Occipital lobe (tissue), 1 donor: ENCODE measurements at regions not wholly inside any gene's neighbourhood (a gene's known extent, or its start where the extent isn't known, plus 50 kb on each side); places are given as distances from the start of the nearest gene placed in this dataset.

ENCODE experiments used
- DNase-seq: peaks from one replicate; lab custom pipeline; 2025; lab: John Stamatoyannopoulos, UW

DNA sequence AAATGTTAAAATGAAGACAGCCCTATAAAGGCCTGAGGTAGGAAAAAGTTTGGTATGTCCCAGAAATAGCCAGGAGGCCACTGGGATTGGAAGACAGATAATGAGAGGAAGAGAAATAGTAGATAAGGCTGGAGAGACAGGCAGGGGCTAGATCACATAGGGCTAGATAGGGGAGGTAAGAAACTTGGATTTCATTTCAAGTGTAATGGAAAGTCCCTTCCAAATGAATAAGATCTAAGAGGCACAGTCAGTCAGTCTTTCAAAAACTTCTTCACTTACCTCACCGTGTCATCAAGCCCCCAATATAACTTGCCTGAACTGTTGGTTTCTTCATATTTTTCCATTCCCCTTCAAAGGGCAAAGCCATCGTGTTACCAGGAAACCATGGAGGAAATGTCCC, 121.8 kb downstream of the SPCS3 start:
- no peak for DNase-seq

DNA sequence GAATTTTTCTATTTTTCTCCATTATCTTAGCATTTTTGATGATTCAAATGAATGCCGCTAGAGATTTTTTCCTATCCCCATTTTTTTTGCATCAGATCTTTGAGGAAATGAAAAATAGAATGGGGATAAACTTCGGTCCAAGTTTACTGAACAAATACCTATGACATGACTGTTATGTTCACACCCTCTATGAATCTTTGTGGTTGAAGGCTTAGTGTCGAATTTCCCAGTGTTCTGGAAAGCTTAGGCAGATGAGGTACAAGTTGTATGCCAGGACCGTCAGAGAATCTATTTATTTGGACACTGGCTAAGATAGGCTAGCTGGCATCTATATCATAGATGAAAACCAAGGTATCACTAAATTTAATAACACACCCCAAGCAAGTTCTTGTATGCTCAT, 123.4 kb downstream of the SPCS3 start:
- no peak for DNase-seq

DNA sequence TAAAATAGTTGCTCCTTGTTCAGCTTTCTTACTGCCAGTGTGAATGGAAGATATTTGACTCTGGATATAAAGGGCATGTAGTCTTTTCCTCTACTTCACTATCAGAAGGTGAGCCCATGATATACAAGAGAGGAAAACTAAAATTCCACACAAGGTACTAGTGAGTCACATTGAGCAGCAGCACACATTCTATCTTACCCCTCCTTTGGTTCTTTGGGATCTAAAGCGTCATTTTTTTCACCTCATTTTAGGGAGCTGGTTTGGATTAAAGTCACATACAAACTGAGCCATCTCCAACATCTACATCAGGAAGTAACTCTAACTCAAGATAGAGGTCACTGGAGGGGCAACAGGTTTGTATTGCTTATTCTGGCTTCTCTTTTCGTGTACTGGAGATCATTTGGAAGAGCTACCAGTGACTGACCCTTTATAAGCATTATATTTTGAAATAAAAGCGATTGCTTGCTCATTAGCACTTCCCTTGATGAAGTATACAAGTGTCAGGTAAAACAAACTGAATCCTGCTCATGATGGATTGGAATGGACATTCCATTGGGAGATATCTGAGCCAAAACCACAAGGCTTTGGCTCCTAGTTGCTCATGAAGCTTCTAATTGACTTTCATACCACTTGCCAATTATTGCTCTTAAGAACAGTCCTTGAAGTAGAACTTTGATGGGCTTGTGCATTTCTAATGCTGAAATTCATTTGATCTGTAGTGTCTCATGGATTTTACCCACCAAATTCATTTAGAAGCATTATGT, 124.1 kb downstream of the SPCS3 start:
- no peak for DNase-seq

DNA sequence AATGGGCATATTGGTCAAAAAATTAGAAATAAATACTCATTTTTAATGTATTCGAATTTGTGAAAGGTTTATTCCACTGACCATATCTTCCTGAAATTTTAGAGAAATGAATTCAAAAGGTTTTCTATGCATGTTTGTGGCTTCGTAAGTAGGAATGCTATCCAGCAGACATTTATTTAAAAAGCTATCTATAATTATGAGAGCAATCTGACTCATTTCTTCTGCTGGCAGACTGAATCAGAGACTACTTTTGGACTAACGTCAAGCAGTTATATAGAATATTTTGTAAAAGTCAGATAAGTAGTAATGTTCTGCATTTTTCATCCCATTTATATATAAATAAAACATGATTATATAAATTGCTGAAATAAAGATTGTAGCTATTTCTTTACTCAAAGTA, 125.0 kb downstream of the SPCS3 start:
- DNase-seq = no peak

DNA sequence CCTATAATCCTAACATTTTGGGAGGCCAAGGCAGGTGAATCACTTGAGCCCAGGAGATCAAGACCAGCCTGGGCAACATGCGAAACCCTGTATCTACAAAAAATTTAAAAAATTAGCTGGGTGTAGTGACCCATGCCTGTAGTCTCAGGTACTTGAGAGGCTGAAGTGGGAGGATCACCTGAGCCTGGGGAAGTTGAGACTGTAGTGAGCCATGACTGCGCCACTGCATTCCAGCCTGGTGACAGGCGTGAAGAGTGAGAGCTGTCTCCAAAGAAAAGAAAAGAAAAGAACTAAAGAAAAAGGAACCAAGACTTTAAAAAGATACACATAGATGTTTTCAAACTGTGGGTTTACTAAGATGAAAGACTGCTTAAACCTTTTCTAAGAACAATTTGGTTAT, 129.0 kb downstream of the SPCS3 start:
- DNase-seq = no peak

DNA sequence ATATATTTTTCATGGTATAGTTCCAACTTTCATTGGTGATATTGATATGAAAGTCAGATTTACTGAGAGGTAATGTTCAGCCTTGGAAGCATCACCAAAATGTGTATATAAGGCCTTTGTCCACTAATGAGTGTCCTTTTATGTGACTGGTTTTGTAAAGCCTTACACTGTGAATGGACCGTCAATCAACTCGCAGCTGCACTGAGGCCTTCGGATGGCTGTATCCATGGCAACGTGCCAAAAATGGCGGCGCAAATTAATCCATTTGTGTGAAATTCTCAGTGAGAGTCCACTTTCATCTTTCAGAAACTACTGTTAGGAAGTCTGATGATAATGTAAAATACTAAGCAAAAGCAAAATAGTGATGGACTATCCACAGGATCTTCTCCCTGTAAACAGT, 131.7 kb downstream of the SPCS3 start:
- peak; percentile 2 for DNase-seq

DNA sequence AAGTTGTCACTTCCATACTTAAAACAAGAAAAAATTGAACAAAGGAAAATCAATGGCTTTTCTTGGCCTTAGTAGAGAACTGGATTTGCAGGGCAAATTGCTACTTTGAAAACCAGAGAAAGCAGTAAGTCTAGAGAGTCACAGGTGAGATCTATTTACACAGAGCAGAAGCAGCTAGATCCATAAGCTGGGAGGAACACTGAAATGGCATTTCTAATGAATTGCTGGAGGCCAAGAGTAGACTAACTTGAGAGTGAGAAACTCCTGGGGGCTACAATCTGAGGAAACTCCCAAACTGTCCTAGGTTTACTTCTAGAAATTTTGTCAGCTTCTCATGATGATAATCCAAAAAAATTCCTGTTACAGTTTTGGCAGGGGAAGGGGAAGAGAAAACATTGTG, 133.3 kb downstream of the SPCS3 start:
- no peak for DNase-seq

DNA sequence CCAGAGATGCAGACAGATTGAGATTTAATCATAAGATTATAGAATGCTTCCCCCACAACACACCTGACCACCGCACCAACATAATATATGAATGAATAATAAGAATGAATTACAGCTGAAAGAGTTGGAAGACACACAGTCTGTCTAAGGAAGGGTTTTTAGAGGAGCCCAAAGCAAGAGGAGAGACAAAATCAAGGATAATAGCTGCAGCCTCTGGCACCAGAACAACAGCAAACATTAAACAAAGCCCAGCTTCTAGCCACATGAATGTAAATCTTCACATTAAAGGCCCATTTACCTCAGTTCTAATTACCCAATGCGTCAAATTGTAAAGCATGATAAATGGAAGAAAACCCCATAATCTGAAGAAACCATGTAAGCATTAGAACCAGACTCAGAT, 133.9 kb downstream of the SPCS3 start:
- no peak for DNase-seq

DNA sequence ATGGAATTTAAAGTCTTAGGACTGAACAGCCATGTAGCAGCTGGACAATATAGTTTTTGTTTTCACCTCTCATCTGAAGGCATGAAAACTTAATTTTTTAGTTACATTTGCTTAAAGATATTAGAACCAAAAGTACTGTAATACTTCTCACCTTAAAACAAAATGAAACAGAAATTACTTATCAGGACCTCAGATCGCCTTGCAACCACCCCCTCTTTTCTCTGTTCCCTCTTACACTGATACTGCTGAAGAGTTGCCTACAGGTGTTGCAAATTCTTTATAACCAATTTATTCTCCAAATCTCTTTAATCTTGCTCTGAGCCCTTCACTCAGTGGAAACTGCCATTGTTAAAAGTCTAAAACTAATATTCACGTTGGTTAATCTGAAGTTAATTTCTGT, 145.0 kb downstream of the SPCS3 start:
- DNase-seq = no peak

DNA sequence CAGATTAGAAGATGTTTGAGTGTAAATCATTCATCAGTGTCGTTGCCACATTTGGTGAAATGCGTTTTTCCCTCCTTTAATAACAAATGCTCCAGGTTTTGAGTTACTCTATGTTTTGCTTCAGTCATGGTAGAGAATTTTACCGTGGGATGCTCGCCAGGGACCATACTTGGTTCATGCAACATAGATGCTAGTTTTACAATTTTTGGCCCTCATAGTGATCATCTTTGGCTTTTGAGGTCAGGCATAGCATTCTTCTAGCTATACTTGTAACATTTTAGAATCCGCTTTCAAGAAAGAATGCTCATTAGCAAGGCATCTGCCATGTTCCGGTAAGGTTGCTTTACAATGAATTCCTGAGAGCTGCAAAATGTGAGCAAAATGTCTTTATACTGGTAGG, 147.2 kb downstream of the SPCS3 start:
- DNase-seq = no peak

DNA sequence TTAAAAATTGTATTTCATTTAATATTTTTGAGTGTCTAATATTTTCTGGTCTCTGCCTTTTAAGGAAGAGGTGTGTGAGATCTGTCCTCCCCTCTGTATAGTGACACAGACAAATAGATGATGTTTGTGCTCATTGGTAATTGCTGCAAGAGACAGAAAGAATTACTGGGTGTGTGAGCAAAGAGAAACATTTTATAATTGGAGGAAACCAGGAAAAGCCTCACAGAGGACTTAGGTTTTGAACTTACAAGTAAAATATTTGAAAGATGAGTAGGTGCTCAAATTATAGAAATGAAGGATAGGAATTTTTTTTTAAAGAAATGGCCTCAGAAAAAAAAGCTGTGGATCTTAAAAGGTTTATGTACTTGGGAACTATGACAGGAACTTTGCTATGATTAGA, 149.8 kb downstream of the SPCS3 start:
- DNase-seq = no peak

DNA sequence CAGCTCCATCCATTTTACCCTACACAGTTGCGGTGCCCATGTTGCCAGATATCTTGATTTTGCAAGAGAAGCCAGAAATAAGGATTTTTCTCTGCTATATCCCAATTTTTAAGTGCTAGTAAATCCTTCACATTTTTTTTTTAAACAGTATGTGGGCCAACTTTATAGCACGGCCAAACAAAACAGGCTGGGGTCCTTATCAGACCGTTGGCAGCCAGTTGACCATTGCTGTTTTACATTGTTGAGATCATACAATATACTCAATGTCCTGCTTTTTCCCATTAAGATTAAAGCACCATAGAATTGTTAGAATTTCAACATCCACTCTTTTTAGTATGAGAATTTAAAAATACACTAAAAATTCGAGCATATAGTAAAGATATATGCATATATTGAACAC, 150.9 kb downstream of the SPCS3 start:
- DNase-seq = no peak

DNA sequence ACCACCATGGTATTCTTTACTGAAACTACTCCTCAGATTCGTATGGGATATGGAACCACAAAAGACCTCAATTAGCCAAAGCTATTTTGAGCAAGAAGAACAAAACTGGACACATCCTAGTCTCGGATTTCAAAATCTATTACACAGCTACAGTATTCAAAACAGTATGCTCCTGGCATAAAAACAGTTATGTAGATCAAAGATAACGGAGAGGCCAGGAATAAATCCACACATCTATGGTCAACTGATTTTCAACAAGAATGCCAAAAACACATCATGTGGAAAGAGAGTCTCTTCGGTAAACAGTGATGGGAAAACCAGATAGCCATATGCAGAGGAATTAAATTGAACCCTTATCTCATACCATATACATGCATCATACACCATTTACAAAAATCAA, 155.3 kb downstream of the SPCS3 start:
- no peak for DNase-seq

DNA sequence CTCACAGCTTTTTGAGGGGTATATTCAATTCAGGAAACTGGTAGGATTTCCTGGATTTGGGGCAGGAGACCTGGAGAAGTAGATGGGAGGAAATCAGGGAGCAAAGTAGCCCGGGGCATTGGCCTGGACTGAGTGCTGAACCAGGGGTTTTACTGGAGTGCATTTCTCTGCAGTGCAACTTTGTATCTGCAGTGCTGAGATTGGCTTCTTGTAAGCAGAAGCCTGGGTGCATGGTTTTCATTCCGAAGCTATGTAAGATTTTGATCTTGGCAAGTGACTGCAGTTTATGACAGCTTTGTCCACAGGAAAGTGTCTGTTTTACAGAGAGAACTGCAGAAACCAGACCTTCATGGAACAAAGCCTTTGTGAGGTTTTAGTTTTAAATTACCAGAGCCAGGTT, 158.3 kb downstream of the SPCS3 start:
- no peak for DNase-seq

DNA sequence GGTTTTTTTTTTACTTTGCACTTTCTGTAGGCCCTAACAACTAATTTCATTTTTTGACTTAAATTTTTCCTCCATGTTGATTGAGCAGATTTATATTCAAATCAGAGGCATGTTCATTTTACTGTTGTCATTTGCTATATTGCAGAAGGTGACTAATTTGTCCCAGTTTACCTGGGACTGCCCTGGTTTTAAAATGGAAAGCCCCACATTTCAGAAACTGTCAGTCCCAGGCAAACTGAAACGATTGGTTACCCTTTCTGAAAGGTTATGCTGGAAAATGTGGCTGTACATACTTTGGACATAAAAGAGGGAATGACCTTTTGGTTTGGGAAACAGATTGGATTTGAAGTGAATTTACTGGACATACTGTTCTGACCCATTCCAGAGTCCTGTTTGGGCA, 160.0 kb downstream of the SPCS3 start:
- DNase-seq = no peak

DNA sequence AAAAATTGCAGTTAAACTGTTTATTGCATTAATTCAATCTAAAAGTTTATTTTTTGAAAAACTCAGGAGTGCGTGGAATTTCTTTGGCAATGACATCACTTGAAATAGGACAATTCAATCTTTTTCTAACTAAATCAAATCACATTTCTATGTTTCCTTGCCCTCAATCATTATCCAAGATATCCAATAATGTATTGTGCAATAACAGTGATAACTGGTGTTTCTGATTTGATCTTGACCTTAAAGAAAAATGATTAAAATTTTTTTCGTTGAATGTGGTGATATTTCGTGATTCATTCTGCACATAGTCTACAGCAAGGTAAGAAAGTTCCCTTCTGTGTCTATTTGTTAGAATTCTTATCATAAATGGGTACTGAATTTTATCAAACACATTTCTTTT, 163.2 kb downstream of the SPCS3 start:
- DNase-seq = no peak

DNA sequence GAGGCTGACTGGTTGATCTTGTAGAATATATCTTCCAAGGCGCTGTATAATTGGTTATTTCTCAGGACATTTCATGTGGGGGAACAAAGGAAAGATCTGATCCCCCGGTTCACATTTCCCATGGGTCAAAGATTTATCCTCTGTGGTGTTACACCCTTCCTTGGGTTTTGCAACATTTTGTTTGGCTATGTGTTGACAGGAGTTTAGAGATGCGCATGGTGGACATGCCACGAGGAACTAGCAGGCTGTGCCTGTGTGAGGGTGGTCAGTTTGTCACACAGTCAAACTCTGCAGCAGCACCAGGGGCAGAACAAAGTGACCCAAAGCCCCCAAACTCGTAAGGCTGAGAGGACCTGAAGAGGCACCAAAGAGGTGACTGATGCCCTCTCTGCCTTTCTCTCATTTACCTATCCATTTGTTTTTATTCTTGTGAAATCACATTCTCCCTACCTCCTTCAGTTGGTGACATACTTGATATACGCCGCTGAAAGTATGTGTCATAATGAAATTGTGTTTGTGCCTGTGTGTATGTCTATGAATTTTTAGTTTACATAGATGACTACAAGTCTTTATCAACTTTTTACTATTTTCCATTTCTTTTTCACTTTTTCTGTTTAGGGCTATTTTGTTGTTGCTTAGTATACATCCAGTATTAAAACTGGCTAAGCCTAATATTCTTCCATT, 164.7 kb downstream of the SPCS3 start:
- DNase-seq = no peak

DNA sequence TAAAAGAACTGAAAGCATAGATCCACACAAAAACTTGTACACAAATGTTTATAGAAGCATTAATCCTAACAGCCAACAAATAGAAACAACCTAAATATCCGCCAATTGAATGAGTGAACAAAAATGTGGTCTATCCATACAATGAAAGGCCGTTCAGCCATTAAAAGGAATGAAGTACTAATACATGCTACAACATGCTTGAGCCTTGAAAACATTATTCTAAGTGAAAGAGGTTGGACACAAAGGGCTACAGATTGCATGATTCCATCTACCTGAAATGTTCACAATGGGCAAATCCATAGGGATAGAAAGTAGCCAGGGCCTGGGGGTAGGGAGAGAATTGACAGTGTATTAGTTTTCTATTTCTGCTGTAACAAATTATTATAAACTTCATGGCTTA, 169.2 kb downstream of the SPCS3 start:
- no peak for DNase-seq

DNA sequence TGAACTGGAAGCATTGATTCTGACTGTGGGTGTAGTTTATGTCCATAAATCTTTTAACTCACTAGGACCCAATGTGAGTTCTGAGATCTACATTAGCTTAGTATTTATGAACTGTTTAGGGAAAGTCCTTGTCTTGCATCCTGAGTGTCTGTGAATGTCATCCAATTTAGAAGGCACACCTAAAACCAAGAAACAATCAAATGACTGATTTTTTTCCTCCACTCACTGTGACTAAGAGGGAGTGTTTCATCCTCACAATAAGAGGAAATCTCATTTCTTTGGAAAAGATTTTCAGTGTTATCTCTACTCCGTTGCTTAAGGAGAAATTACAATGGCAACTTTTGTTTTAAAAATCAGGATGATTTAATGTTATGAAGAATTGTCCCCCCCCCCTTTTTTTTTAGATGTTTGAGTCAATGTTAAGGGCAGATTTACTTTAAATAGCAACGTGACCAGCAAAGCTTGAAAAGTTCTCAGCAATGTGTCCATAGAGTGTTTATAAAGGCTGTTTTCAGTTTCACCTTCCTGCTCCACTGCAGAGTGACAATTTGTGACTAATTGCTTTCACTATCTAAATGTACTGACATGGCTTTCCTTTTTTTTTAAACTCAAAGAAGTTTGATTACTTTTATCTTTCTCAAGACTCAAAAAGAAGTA, 173.0 kb downstream of the SPCS3 start:
- DNase-seq = no peak

DNA sequence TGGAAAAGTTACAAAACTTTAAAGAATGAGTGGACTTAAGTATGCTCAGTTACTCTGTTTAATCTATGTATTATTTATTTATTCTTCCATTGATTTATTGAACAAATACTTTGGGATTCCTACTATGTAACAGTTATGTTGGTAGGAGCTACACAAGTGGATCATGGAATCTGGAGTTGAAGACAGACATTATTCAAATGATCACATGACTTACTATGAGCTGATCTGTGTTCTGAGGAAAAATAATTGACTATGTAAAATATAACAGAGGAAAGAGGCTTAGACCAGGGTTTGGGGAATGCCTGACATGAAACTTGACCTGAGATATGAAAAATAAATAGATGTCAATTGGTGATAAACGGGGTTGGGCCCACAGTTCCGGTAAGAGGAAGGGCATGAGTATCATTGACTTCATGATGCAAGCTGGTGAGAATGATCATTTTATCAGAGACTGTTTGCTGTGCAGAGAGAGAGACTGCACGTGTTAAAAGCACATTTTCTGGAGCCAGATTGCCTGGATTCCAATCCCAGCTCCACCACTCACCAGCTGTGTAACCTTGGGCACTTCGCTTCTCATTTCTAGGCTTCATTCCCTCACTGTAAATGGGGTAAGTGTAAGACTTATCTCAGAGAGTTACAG, 179.0 kb downstream of the SPCS3 start:
- DNase-seq = no peak

DNA sequence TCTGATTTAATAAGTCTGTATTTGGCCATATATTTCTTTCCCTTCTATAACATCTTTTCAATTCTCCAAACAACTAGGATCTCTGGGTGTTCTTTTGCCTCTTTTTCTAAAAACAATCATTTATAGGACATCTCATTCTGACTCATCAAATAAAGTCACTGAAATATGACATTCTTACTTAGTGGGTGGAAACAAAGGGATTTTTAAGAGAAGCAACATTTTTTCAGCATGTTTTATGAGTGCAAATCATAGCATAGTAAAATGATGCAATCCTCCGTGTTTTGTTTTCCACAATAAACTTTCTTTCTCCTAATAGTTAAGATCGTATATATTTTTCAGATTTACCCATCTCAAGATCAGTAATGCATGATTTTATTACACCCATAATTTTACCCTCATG, 179.8 kb downstream of the SPCS3 start:
- DNase-seq = no peak

DNA sequence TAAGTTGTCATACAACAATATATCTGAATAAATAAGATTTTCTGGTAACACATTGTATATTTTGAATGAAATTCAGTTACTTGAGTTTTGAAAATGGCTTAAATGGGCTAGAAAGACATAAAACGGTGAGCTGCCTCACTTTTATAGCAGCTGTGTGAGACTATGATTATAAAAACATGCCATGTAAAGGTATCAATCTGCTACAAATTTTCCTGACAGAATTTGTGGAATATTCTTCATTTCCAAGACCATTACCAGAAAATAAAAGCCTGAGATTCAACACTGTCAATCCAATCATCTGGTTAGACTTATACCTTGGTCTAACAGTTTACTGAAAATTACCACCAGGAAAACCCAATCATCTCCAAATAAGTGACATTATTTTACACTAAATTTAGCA, 181.1 kb downstream of the SPCS3 start:
- DNase-seq = no peak

DNA sequence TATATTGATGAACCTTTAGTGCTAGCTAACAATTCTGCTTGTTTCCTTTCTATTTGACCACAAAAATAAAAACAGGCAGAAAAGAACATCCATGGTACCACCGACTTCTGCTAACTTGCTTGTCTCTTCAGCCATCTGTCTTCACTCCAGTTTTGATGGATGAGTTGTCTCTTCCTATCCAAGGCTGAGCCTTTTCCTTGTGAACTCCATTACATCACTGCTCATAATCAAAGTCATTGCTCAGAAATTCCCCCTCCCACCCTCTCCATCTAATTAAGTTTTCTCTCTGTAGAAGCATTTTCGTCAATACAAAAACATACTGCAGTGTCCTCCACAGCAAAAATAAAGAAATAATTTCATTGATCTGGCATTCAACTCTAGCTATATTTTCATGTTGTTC, 184.4 kb downstream of the SPCS3 start:
- no peak for DNase-seq
